Lung (tissue), 11 donors: ENCODE measurements at regions not wholly inside any gene's neighbourhood (a gene's known extent, or its start where the extent isn't known, plus 50 kb on each side); places are given as distances from the start of the nearest gene placed in this dataset.

Source experiments
- ATAC-seq: fragments of 200-7000 bp; cut with Tn5 transposase; one replicate; pipeline ENCODE4 v1.9.1; 2020; ENCODE audit warnings: moderate number of reproducible peaks; ENCODE audit not compliant: insufficient read depth, low FRiP score
- DNase-seq, 3 donors: peaks; one replicate each; pipeline ENCODE4 v3.0.0-alpha.2; 2013 to 2017
- H3K27ac ChIP-seq, 2 donors: one replicate each; pipeline ENCODE4 v1.5.1; 2013; ENCODE audit warnings: mild to moderate bottlenecking in 2 of 2, moderate library complexity in 2 of 2, control low read depth in 1 of 2, inconsistent platforms in 1 of 2, low read depth in 1 of 2, low read length in 1 of 2
- H3K27me3 ChIP-seq, 3 donors: one replicate each; pipeline ENCODE4 v1.5.1; 2013; ENCODE audit warnings: low read length in 2 of 3; ENCODE audit not compliant: control insufficient read depth in 3 of 3, insufficient read depth in 3 of 3
- H3K36me3 ChIP-seq, 4 donors: one replicate each; pipeline ENCODE4 v1.5.1; 2013; ENCODE audit warnings: low read length in 4 of 4, mild to moderate bottlenecking in 1 of 4, moderate library complexity in 1 of 4; ENCODE audit not compliant: control insufficient read depth in 4 of 4, insufficient read depth in 4 of 4
- H3K4me1 ChIP-seq, 5 donors: one replicate each; pipeline ENCODE4 v1.5.1; 2013; ENCODE audit warnings: low read length in 5 of 5, mild to moderate bottlenecking in 2 of 5, moderate library complexity in 1 of 5; ENCODE audit not compliant: control insufficient read depth in 5 of 5, insufficient read depth in 5 of 5
- H3K4me3 ChIP-seq: one replicate; pipeline ENCODE4 v1.5.1; 2013; ENCODE audit warnings: mild to moderate bottlenecking, control low read depth, moderate library complexity
- H3K9ac ChIP-seq, 2 donors: one replicate each; pipeline ENCODE4 v1.5.1; 2013; ENCODE audit warnings: low read length in 2 of 2, control low read depth in 1 of 2; ENCODE audit not compliant: insufficient read depth in 1 of 2
- H3K9me3 ChIP-seq, 4 donors: one replicate each; pipeline ENCODE4 v1.5.1; 2013; ENCODE audit warnings: low read length in 3 of 4, mild to moderate bottlenecking in 1 of 4, moderate library complexity in 1 of 4; ENCODE audit not compliant: control insufficient read depth in 4 of 4, insufficient read depth in 3 of 4
- WGBS, 2 donors: extraction: QIAGEN DNeasy Blood & Tissue Kit; methylation state at CpG; one replicate each; pipeline ENCODE4 v1.1.7; 2013; 5-methylcytosine and 5-hydroxymethylcytosine counted together
- TF ChIP-seq, protein P1 (sequence below): IDR thresholded peaks from 2 replicates; pipeline ENCODE4 v1.5.1; 2012; ENCODE audit warnings: mild to moderate bottlenecking; ENCODE audit errors: control extremely low read depth, extremely low read depth
- donor health status: control.
- donor health status: control.
- donor health status: Bipolar disorder and iron deficiency.
- donor health status: healthy.
- donor health status: DM: yes; HTN: yes; CAD: no.

DNA sequence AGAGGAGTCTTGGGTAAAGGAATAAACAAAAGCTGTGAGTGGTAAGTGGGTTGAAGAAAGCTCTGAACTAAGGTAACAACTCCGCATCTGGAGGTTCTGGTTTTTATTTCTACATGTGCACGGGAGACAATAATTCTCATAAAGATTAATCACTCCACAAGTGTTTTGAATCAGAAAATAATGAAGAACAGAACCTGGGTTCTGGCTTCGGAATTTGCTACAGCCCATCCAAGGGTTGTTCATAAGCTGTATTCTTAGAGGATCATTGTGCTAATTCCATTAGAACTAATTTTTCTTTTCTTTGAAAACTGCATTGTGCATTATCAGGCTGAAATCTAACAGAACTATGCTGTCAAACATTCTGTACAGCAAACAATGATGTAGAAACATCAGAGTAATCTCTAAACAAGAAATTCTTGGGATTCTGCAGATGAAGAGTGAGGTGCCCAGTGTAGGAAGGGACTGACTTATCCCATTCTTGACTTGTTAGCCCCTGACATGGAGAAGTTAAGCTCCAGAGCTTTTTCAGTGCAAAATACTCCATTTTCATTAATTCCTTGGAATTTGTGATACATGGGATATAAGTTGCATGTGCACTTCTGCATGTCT is 368.2 kb downstream of the COG6 start:
- Histone ChIP-seq H3K27ac (no peak overlapping the region), H3K9ac (no peak overlapping the region), H3K4me1 (peaks cover 0 to 2% (median 0%) of the 10 kb centered on the region in 5 donors), H3K27me3 (no peaks in the 10 kb centered on the region), H3K36me3 (no peaks in the 10 kb centered on the region), H3K9me3 (peaks cover 0 to 2% (median 0%) of the 10 kb centered on the region in 4 donors), H3K4me3 (no peak overlapping the region)
- TF ChIP-seq, protein P1, sequence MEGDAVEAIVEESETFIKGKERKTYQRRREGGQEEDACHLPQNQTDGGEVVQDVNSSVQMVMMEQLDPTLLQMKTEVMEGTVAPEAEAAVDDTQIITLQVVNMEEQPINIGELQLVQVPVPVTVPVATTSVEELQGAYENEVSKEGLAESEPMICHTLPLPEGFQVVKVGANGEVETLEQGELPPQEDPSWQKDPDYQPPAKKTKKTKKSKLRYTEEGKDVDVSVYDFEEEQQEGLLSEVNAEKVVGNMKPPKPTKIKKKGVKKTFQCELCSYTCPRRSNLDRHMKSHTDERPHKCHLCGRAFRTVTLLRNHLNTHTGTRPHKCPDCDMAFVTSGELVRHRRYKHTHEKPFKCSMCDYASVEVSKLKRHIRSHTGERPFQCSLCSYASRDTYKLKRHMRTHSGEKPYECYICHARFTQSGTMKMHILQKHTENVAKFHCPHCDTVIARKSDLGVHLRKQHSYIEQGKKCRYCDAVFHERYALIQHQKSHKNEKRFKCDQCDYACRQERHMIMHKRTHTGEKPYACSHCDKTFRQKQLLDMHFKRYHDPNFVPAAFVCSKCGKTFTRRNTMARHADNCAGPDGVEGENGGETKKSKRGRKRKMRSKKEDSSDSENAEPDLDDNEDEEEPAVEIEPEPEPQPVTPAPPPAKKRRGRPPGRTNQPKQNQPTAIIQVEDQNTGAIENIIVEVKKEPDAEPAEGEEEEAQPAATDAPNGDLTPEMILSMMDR, result no peak
- ATAC-seq (no peak), DNase-seq (no peak)
- WGBS, 2 donors, result 91 to 93% methylated on average over 3 of the region's 3 CpGs

- Histone ChIP-seq H3K9me3 (peaks cover 0 to 2% (median 0%) of the 10 kb centered on the region in 4 donors), H3K27ac (no peak overlapping the region), H3K27me3 (no peaks in the 10 kb centered on the region), H3K4me1 (peaks cover 0 to 2% (median 0%) of the 10 kb centered on the region in 5 donors), H3K36me3 (no peaks in the 10 kb centered on the region), H3K9ac (no peak overlapping the region), H3K4me3 (no peak overlapping the region)
- WGBS, 2 donors, result 87 to 95% methylated on average over 3 of the region's 3 CpGs
- DNase-seq (no peak), ATAC-seq (no peak)
- TF ChIP-seq, protein P1, result no peak
These were observed 368.9 kb downstream of the COG6 start for GRCh38 chr13:40024204-40024966.

DNA sequence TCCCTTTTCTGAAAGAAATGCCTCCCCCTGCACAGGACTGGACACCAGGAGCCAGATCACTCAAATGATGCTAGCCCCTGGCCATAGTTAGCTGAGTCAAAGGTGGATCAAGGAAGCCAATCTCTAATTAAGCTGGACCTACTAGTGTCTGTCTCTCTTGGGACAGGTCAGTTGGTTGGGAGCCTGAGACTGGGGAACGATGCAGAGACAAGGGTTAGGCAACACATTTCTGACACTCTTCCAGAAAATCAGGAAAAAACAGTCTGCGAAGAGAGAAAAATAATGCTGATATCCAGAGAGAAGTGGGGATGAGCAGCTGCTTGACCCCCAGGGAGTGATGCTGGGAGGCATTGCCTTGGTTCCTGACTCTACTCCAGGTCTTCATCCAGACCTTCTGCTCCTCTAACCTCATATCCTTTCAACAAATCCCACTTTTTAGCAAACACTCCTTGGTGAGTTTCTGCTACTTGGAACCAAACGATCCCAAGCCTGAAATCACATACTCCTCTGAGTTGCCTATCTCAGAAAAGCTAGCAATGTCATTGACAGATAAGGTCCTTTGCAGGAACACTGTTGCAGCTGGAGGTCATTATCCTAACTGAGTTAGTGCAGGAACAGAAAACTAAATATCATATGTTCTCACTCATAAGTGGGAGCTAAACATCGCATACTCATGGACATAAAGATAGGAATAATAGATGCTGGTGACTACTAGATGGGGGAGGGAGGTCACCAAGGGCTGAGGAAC is 369.7 kb downstream of the COG6 start:
- H3K27ac ChIP-seq, result no peak overlapping the region
- peaks cover 0 to 2% (median 0%) of the 10 kb centered on the region in 5 donors for H3K4me1 ChIP-seq
- no peaks in the 10 kb centered on the region for H3K27me3 ChIP-seq
- H3K36me3 ChIP-seq, result no peaks in the 10 kb centered on the region
- DNase-seq (no peak), ATAC-seq (no peak)
- peaks cover 0 to 2% (median 0%) of the 10 kb centered on the region in 4 donors for H3K9me3 ChIP-seq
- no peak overlapping the region for H3K9ac ChIP-seq
- TF ChIP-seq, protein P1, result no peak
- no peak overlapping the region for H3K4me3 ChIP-seq
- 78 to 89% methylated on average over 4 of the region's 4 CpGs for WGBS, 2 donors
